ENCODE measurements at regions not wholly inside any gene's neighbourhood (a gene's known extent, or its start where the extent isn't known, plus 50 kb on each side); places are given as distances from the start of the nearest gene placed in this dataset.
"Not testable (repeated sequence)": the region's sequence is repeated elsewhere in the genome, so short reads cannot be mapped to it uniquely, and the experiment has no call there.

DNA sequence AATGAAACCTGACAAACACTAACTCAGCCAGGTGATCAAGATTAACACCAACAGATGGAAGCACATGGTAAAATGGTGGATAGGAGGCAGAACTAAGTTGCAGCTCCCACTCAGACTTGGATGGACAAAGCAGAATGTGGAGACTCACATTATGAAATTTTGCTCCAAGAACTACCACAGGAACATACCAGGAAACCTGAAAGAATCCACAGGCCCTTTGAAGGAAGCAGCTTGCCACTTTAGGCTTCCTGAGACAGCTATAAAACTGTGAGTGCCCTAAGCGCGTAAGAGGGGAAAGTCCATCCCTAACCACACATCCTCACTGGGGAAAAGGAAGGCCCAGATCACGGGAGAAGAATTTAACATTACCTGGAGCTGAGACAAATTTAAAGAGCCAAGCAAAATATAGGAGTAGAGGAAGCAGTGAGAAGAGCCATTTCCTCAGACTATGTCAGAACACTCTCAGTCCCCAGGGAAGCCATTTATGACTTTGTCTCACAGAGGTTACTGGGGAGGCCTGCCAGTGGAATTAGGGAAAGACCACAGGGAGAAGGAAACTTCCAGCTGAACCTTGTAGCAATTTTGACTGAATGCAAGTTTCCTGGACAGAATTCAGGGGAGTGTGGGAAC is 224.5 kb downstream of the TEX13C start:
- TF ChIP-seq, protein P1, sequence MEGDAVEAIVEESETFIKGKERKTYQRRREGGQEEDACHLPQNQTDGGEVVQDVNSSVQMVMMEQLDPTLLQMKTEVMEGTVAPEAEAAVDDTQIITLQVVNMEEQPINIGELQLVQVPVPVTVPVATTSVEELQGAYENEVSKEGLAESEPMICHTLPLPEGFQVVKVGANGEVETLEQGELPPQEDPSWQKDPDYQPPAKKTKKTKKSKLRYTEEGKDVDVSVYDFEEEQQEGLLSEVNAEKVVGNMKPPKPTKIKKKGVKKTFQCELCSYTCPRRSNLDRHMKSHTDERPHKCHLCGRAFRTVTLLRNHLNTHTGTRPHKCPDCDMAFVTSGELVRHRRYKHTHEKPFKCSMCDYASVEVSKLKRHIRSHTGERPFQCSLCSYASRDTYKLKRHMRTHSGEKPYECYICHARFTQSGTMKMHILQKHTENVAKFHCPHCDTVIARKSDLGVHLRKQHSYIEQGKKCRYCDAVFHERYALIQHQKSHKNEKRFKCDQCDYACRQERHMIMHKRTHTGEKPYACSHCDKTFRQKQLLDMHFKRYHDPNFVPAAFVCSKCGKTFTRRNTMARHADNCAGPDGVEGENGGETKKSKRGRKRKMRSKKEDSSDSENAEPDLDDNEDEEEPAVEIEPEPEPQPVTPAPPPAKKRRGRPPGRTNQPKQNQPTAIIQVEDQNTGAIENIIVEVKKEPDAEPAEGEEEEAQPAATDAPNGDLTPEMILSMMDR (IDR thresholded peaks at IDR 0.05; ENCODE audit: low read depth, low read length): no peak
- H3K27me3 ChIP-seq (ENCODE audit: insufficient read depth, low read depth, severe bottlenecking): no peaks in the 10 kb centered on the region
- no peaks in the 10 kb centered on the region for H3K36me3 ChIP-seq

GRCh38 chrX:125544856-125545255 is 225.2 kb downstream of the TEX13C start:
- Histone ChIP-seq H3K27me3 (ENCODE audit: insufficient read depth, low read depth, severe bottlenecking) (no peaks in the 10 kb centered on the region), H3K4me3 (ENCODE audit: low read depth, low read length) (no peak overlapping the region), H3K9me3 (ENCODE audit: severe bottlenecking) (no peaks in the 10 kb centered on the region), H3K36me3 (no peaks in the 10 kb centered on the region), H3K27ac (no peak overlapping the region)
- no peak for DNase-seq
- TF ChIP-seq, protein P1 (IDR thresholded peaks at IDR 0.05; ENCODE audit: low read depth, low read length): no peak

More for the DNA sequence above, 224.5 kb downstream of the TEX13C start:
- H3K27ac ChIP-seq: no peak overlapping the region
- H3K4me3 ChIP-seq (ENCODE audit: low read depth, low read length): no peak overlapping the region
- DNase-seq: no peak
- no peaks in the 10 kb centered on the region for H3K9me3 ChIP-seq (ENCODE audit: severe bottlenecking)

DNA sequence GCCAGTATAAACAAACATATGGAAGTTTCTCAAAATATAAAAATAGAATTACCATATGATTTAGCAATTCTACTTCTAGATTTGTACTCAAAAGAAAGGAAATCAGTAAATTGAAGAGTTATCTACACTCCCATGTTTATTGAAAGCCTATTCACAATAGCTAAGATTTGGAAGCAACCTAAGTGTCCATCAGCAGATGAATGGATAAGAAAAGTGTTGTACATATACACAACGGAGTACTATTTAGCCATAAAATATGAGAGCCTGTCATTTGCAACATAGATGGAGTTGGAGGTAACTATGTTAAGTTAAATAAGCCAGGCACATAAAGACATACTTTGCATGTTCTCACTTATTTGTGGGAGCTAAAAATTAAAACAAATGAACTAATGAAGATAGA is 257.8 kb downstream of the TEX13C start:
- TF ChIP-seq, protein P1 (IDR thresholded peaks at IDR 0.05; ENCODE audit: low read depth, low read length): no peak
- no peaks in the 10 kb centered on the region for H3K9me3 ChIP-seq (ENCODE audit: severe bottlenecking)
- H3K27me3 ChIP-seq (ENCODE audit: insufficient read depth, low read depth, severe bottlenecking): peaks cover 28% of the 10 kb centered on the region
- DNase-seq: no peak
- H3K4me3 ChIP-seq (ENCODE audit: low read depth, low read length): no peak overlapping the region
- no peak overlapping the region for H3K27ac ChIP-seq
- H3K36me3 ChIP-seq: no peaks in the 10 kb centered on the region

DNA sequence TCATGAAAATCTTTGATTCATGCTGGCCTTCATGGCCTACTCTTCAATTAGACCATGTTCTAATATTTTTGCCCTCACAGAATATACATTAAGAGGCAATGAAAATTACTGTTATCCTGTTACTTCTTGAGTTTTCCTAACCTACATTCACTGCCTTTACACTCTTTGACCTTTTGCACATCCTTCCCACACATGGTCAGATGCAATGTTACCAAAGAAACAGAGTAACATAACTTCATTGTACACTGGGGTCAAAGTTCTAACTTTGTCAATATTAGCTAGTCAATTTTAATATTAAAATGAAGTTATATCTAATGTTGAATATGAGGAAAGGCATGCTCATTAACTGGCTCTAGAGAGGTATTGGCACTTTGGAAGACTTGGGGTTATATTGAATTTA is 284.8 kb downstream of the TEX13C start:
- TF ChIP-seq, protein P1 (IDR thresholded peaks at IDR 0.05; ENCODE audit: low read depth, low read length): no peak
- H3K27me3 ChIP-seq (ENCODE audit: insufficient read depth, low read depth, severe bottlenecking): peaks cover 11% of the 10 kb centered on the region

GRCh38 chrX:125605145-125605544 is 285.5 kb downstream of the TEX13C start:
- TF ChIP-seq, protein P1 (IDR thresholded peaks at IDR 0.05; ENCODE audit: low read depth, low read length): no peak
- Histone ChIP-seq H3K27me3 (ENCODE audit: insufficient read depth, low read depth, severe bottlenecking) (peaks cover 11% of the 10 kb centered on the region), H3K9me3 (ENCODE audit: severe bottlenecking) (no peaks in the 10 kb centered on the region), H3K36me3 (no peaks in the 10 kb centered on the region), H3K4me3 (ENCODE audit: low read depth, low read length) (no peak overlapping the region), H3K27ac (no peak overlapping the region)
- no peak for DNase-seq

More for the DNA sequence above, 284.8 kb downstream of the TEX13C start:
- DNase-seq: no peak
- H3K4me3 ChIP-seq (ENCODE audit: low read depth, low read length): no peak overlapping the region
- H3K9me3 ChIP-seq (ENCODE audit: severe bottlenecking): no peaks in the 10 kb centered on the region
- no peaks in the 10 kb centered on the region for H3K36me3 ChIP-seq
- no peak overlapping the region for H3K27ac ChIP-seq

DNA sequence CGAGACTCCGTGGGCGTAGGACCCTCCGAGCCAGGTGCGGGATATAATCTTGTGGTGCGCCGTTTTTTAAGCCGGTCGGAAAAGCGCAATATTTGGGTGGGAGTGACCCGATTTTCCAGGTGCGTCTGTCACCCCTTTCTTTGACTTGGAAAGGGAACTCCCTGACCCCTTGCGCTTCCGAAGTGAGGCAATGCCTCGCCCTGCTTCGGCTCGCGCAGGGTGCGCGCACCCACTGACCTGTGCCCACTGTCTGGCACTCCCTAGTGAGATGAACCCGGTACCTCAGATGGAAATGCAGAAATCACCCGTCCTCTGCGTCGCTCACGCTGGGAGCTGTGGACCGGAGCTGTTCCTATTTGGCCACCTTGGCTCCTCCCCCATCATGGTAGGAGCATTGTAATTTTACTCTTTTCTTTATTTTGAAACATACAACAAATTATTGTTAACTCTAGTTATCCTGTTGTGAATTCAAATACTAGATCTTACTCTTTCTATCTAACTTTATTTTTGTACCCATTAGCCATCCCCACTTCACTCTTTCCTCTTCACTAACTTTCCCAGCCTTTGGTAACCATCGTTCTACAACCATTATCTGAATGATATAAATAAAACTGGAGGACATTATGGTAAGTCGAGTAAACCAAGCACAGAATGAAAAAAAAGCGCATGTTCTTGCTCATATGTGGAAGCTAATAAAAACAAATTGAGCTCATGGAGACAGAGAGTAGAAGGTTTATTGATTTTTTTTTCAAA is 295.1 kb downstream of the TEX13C start:
- H3K9me3 ChIP-seq (ENCODE audit: severe bottlenecking); DNase-seq; H3K4me3 ChIP-seq (ENCODE audit: low read depth, low read length); H3K27ac ChIP-seq; H3K27me3 ChIP-seq (ENCODE audit: insufficient read depth, low read depth, severe bottlenecking); H3K36me3 ChIP-seq: not testable (repeated sequence)
